ENCODE measurements at regions not wholly inside any gene's neighbourhood (a gene's known extent, or its start where the extent isn't known, plus 50 kb on each side); places are given as distances from the start of the nearest gene placed in this dataset.

- intact Hi-C loops (cut with micrococcal nuclease; ENCODE audit: unreplicated experiment), result no loop called here
- Histone ChIP-seq H2AFZ (ENCODE audit: control insufficient read depth, low read depth, low read length) (no peak overlapping the region), H3K4me3 (no peak overlapping the region), H4K20me1 (ENCODE audit: control insufficient read depth, insufficient read depth) (no peaks in the 10 kb centered on the region), H3K79me2 (ENCODE audit: control insufficient read depth, insufficient read depth, low read length) (no peaks in the 10 kb centered on the region), H3K9ac (ENCODE audit: control insufficient read depth, insufficient read depth, low read length) (no peak overlapping the region), H3K27ac (ENCODE audit: control insufficient read depth, insufficient read depth) (no peak overlapping the region), H3K4me1 (ENCODE audit: control insufficient read depth, insufficient read depth, low read length) (no peaks in the 10 kb centered on the region), H3K4me2 (ENCODE audit: control insufficient read depth, insufficient read depth) (no peak overlapping the region), H3K36me3 (ENCODE audit: control insufficient read depth in 2 of 2, insufficient read depth in 2 of 2, low read length in 1 of 2) (no peaks in the 10 kb centered on the region), H3K27me3 (replicated peaks in 1 of 2; ENCODE audit: control insufficient read depth in 2 of 2, insufficient read depth in 2 of 2, low read length in 1 of 2) (no peaks in the 10 kb centered on the region), H3K9me3 (replicated peaks; ENCODE audit: control insufficient read depth, insufficient read depth, low read length) (no peaks in the 10 kb centered on the region)
- FAIRE-seq (no peak), ATAC-seq (no peak), DNase-seq (ENCODE audit: low read depth, low spot score) (no peak)
- ChIA-PET RAD21 (ENCODE audit: unreplicated experiment) (no interaction called here), POLR2A (no interaction called here), CTCF (interaction anchor here (1.1 to 2.2 kb wide), 2 partner anchors 9 to 54 kb away, joined by 3 to 6 read pairs; no protein-coding TSS in a partner anchor), SMC1A (ENCODE audit: uncharacterized antibody, unreplicated experiment) (interaction anchor here (0.8 kb wide), 1 partner anchor 8 kb away, joined by 3 read pairs; no protein-coding TSS in a partner anchor)
- WGBS (ENCODE audit: insufficient coverage, insufficient replicate concordance, low lambda C conversion rate, missing lambda C conversion rate), result 46% methylated on average over 2 of the region's 2 CpGs
- in situ Hi-C loops (cut with MboI), result no loop called here
- BruUV-seq (replicated peaks), result no TSS peak
- TF ChIP-seq ZNF217 (IDR thresholded peaks at IDR 0.05) (no peak), EZH2 (IDR thresholded peaks at IDR 0.05; ENCODE audit: borderline replicate concordance, control insufficient read depth, low read depth, low read length) (no peak), MXI1 (IDR thresholded peaks at IDR 0.05; ENCODE audit: low read depth, low read length) (no peak), MYC (IDR thresholded peaks at IDR 0.05; ENCODE audit: insufficient read depth, insufficient read length, insufficient replicate concordance, low read length, severe bottlenecking) (no peak), PML (IDR thresholded peaks at IDR 0.05; ENCODE audit: low read length) (no peak), HDAC6 (IDR thresholded peaks at IDR 0.05; ENCODE audit: unreplicated experiment) (no peak), RUNX3 (IDR thresholded peaks at IDR 0.05; ENCODE audit: low read length) (no peak), MTA2 (IDR thresholded peaks at IDR 0.05; ENCODE audit: low read depth) (no peak), HDGF (IDR thresholded peaks at IDR 0.05) (no peak), BMI1 (IDR thresholded peaks at IDR 0.05; ENCODE audit: borderline replicate concordance) (no peak), KLF5 (IDR thresholded peaks at IDR 0.05; ENCODE audit: partially characterized antibody) (no peak), CREM (IDR thresholded peaks at IDR 0.05; ENCODE audit: low read depth) (no peak), BACH1 (IDR thresholded peaks at IDR 0.05; ENCODE audit: borderline replicate concordance) (no peak), ASH2L (IDR thresholded peaks at IDR 0.05; ENCODE audit: borderline replicate concordance, low read depth) (no peak), RELA (IDR thresholded peaks at IDR 0.05; ENCODE audit: borderline replicate concordance, partially characterized antibody) (no peak), HCFC1 (IDR thresholded peaks at IDR 0.05; ENCODE audit: low read length) (no peak)
- TF ChIP-seq, protein P1, sequence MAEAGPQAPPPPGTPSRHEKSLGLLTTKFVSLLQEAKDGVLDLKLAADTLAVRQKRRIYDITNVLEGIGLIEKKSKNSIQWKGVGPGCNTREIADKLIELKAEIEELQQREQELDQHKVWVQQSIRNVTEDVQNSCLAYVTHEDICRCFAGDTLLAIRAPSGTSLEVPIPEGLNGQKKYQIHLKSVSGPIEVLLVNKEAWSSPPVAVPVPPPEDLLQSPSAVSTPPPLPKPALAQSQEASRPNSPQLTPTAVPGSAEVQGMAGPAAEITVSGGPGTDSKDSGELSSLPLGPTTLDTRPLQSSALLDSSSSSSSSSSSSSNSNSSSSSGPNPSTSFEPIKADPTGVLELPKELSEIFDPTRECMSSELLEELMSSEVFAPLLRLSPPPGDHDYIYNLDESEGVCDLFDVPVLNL (IDR thresholded peaks at IDR 0.05; ENCODE audit: low read depth, low read length), result no peak
- TF ChIP-seq, protein P2, sequence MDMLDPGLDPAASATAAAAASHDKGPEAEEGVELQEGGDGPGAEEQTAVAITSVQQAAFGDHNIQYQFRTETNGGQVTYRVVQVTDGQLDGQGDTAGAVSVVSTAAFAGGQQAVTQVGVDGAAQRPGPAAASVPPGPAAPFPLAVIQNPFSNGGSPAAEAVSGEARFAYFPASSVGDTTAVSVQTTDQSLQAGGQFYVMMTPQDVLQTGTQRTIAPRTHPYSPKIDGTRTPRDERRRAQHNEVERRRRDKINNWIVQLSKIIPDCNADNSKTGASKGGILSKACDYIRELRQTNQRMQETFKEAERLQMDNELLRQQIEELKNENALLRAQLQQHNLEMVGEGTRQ (IDR thresholded peaks at IDR 0.05; ENCODE audit: borderline replicate concordance, low read depth, low read length), result no peak
- TF ChIP-seq, protein P3, sequence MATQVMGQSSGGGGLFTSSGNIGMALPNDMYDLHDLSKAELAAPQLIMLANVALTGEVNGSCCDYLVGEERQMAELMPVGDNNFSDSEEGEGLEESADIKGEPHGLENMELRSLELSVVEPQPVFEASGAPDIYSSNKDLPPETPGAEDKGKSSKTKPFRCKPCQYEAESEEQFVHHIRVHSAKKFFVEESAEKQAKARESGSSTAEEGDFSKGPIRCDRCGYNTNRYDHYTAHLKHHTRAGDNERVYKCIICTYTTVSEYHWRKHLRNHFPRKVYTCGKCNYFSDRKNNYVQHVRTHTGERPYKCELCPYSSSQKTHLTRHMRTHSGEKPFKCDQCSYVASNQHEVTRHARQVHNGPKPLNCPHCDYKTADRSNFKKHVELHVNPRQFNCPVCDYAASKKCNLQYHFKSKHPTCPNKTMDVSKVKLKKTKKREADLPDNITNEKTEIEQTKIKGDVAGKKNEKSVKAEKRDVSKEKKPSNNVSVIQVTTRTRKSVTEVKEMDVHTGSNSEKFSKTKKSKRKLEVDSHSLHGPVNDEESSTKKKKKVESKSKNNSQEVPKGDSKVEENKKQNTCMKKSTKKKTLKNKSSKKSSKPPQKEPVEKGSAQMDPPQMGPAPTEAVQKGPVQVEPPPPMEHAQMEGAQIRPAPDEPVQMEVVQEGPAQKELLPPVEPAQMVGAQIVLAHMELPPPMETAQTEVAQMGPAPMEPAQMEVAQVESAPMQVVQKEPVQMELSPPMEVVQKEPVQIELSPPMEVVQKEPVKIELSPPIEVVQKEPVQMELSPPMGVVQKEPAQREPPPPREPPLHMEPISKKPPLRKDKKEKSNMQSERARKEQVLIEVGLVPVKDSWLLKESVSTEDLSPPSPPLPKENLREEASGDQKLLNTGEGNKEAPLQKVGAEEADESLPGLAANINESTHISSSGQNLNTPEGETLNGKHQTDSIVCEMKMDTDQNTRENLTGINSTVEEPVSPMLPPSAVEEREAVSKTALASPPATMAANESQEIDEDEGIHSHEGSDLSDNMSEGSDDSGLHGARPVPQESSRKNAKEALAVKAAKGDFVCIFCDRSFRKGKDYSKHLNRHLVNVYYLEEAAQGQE (IDR thresholded peaks at IDR 0.05; ENCODE audit: low read depth, low read length), result no peak
Observed at GRCh38 chr7:91776171-91776570, 104.3 kb downstream of the MTERF1 start.
